ENCODE measurements at regions not wholly inside any gene's neighbourhood (a gene's known extent, or its start where the extent isn't known, plus 50 kb on each side); places are given as distances from the start of the nearest gene placed in this dataset.

DNA sequence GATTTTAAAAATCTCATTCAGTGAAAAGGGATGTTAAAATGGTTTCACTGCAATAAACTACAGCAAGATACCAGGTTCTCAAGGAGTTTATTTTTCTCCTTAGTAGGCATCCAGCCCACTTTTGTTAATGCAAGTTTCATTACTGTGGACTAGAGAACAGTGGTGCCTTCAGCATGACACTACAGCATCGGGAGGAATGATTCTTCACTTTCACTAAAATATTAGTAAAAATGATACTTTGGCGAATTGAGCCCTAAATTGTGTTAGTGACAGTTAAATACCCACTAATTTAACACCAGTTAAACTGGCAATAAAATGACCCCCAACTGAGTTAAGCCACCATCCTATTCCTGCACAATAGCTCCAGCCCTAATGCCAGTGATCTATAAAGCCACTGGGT, 152.2 kb upstream of the MPDZ start:
- Histone ChIP-seq H3K27me3 (ENCODE audit: control insufficient read depth in 2 of 2, insufficient read depth in 2 of 2, low read length in 2 of 2) (no peaks in the 10 kb centered on the region), H3K79me2 (ENCODE audit: control insufficient read depth, insufficient read depth, low read length) (no peaks in the 10 kb centered on the region), H3K9me3 (replicated peaks; ENCODE audit: control insufficient read depth, insufficient read depth, low read depth, low read length) (no peaks in the 10 kb centered on the region), H3K4me2 (ENCODE audit: insufficient read depth, low read length) (no peak overlapping the region), H2AFZ (ENCODE audit: low read depth, low read length) (no peak overlapping the region), H4K20me1 (replicated peaks; ENCODE audit: control insufficient read depth, insufficient read depth, low read length) (no peaks in the 10 kb centered on the region), H3K4me3 (no peak overlapping the region), H3K4me1 (replicated peaks in 1 of 2; ENCODE audit: control insufficient read depth in 2 of 2, insufficient read depth in 2 of 2, low read length in 2 of 2) (no peaks in the 10 kb centered on the region), H3K36me3 (ENCODE audit: control insufficient read depth, insufficient read depth, low read length) (no peaks in the 10 kb centered on the region), H3K9me1 (ENCODE audit: control insufficient read depth, insufficient read depth, low read length) (no peaks in the 10 kb centered on the region), H3K27ac (ENCODE audit: extremely low read depth, low read depth, low read length) (no peak overlapping the region), H3K9ac (ENCODE audit: insufficient read depth in 1 of 2, low read depth in 2 of 2, low read length in 2 of 2) (no peak overlapping the region)
- ChIA-PET POLR2A (no interaction called here), CTCF (ENCODE audit: low intra/inter-chr PET ratio) (no interaction called here)
- in situ Hi-C loops (cut with MboI) (loop anchor here (25.0 kb wide), 1 partner anchor 1006 kb away; no protein-coding TSS in a partner anchor), intact Hi-C loops (cut with micrococcal nuclease) (no loop called here)
- WGBS (ENCODE audit: insufficient coverage, low coverage, missing lambda C conversion rate): 0% methylated on average over 2 of the region's 2 CpGs
- DNase-seq (ENCODE audit: extremely low read depth in 1 of 4, low spot score in 3 of 4): no peak
- no peak for TF ChIP-seq CHD1 (IDR thresholded peaks at IDR 0.05; ENCODE audit: low read length)
- TF ChIP-seq, protein P1, sequence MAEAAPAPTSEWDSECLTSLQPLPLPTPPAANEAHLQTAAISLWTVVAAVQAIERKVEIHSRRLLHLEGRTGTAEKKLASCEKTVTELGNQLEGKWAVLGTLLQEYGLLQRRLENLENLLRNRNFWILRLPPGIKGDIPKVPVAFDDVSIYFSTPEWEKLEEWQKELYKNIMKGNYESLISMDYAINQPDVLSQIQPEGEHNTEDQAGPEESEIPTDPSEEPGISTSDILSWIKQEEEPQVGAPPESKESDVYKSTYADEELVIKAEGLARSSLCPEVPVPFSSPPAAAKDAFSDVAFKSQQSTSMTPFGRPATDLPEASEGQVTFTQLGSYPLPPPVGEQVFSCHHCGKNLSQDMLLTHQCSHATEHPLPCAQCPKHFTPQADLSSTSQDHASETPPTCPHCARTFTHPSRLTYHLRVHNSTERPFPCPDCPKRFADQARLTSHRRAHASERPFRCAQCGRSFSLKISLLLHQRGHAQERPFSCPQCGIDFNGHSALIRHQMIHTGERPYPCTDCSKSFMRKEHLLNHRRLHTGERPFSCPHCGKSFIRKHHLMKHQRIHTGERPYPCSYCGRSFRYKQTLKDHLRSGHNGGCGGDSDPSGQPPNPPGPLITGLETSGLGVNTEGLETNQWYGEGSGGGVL (CRISPR knock-in tag; IDR thresholded peaks at IDR 0.05): no peak
- no peak for TF ChIP-seq MBD2 (IDR thresholded peaks at IDR 0.05; ENCODE audit: borderline replicate concordance, low read depth)
- no peak for TF ChIP-seq ZC3H11A (IDR thresholded peaks at IDR 0.05; ENCODE audit: low read depth, low read length)
- no peak for TF ChIP-seq KAT8 (IDR thresholded peaks at IDR 0.05; ENCODE audit: low read depth)
- TF ChIP-seq, protein P2, sequence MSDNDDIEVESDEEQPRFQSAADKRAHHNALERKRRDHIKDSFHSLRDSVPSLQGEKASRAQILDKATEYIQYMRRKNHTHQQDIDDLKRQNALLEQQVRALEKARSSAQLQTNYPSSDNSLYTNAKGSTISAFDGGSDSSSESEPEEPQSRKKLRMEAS (CRISPR knock-in tag; IDR thresholded peaks at IDR 0.05): no peak
- no peak for FAIRE-seq
- no TSS peak for BruUV-seq (replicated peaks)
- no peak for ATAC-seq

Data from K562 (cell line).